ENCODE measurements at regions not wholly inside any gene's neighbourhood (a gene's known extent, or its start where the extent isn't known, plus 50 kb on each side); places are given as distances from the start of the nearest gene placed in this dataset.

DNA sequence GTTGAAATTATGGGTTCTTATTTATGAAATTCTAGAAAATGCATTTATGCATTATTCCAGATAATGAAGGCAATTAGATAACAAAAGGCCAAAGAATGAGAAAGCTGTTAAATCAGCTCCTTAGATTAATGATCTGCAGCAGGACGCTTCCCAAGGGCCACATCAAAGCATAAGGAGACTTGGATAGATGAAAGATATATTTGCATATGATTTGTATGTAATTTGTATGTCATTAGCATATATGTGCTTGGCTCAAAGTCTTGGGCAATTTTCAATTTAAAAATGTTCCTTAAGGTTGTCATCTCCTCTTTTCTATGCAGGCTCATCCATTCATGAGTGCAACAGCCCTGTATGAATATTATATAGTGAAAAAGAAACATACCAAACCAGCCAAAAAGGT lies 126.8 kb upstream of the IRS2 start:
- ATAC-seq (replicated peaks in 1 of 4) (no peak), DNase-seq (no peak)
- ChIA-PET CTCF (no interaction called here), POLR2A (no interaction called here)
- H3K4me1 Mint-ChIP-seq = no peaks in the 10 kb centered on the region
- Histone ChIP-seq H3K27ac (ENCODE audit: low read length) (no peak overlapping the region), H3K4me1 (ENCODE audit: control insufficient read depth in 1 of 2, extremely low read depth in 1 of 2, insufficient read depth in 2 of 2, low read length in 2 of 2) (no peaks in the 10 kb centered on the region), H3K27me3 (replicated peaks in 1 of 2; ENCODE audit: control insufficient read depth in 2 of 2, extremely low read depth in 1 of 2, insufficient read depth in 2 of 2, low read length in 1 of 2) (peaks cover 0 to 4% of the 10 kb centered on the region in 2 experiments), H3K9me3 (no peaks in the 10 kb centered on the region), H3K36me3 (ENCODE audit: control insufficient read depth in 2 of 2, extremely low read depth in 1 of 2, insufficient read depth in 1 of 2, low read length in 1 of 2) (no peaks in the 10 kb centered on the region), H3K4me3 (ENCODE audit: control insufficient read depth in 1 of 2, extremely low read depth in 1 of 2, low read length in 1 of 2) (no peak overlapping the region)
- 44% methylated on average over 1 of the region's 1 CpG for WGBS (ENCODE audit: insufficient coverage)
- peaks cover 0 to 18% of the 10 kb centered on the region in 2 donors for H3K27me3 Mint-ChIP-seq
- no peak overlapping the region for H3K27ac Mint-ChIP-seq
- H3K4me3 Mint-ChIP-seq = no peak overlapping the region
- no peaks in the 10 kb centered on the region for H3K36me3 Mint-ChIP-seq
- peaks cover 0 to under 1% (median under 1%) of the 10 kb centered on the region in 3 donors for H3K9me3 Mint-ChIP-seq

DNA sequence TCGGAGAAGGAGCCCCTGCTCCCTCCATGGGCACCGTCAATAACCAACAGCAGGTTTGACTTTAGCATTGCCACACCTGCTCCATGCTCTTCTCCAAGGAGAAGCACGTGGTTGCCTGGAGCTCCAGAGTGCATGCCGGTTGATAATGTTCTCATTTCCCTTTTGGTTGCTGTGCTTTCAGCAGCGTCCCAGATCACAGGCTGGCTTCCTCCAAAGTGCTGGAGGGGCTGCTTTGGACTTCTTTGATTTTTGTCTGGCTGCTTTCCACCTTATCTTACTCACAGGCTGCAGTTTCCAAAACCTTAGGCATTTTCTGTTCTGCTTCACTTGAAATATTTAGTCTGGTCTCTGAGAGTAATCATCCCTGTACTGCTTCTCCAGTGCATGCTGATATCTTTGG lies 123.8 kb upstream of the IRS2 start:
- no peaks in the 10 kb centered on the region for H3K4me1 Mint-ChIP-seq
- ATAC-seq (replicated peaks in 1 of 4) (no peak), DNase-seq (no peak)
- H3K4me3 Mint-ChIP-seq = no peak overlapping the region
- peaks cover 0 to 22% of the 10 kb centered on the region in 2 donors for H3K27me3 Mint-ChIP-seq
- H3K27me3 ChIP-seq (replicated peaks in 1 of 2; ENCODE audit: control insufficient read depth in 2 of 2, extremely low read depth in 1 of 2, insufficient read depth in 2 of 2, low read length in 1 of 2) = peaks cover 0 to 4% of the 10 kb centered on the region in 2 experiments
- 60% methylated on average over 5 of the region's 5 CpGs for WGBS (ENCODE audit: insufficient coverage)
- ChIA-PET POLR2A (no interaction called here), CTCF (no interaction called here)
- H3K36me3 Mint-ChIP-seq = no peaks in the 10 kb centered on the region
- H3K9me3 ChIP-seq = no peaks in the 10 kb centered on the region
- H3K27ac ChIP-seq (ENCODE audit: low read length) = no peak overlapping the region
- H3K4me1 ChIP-seq (ENCODE audit: control insufficient read depth in 1 of 2, extremely low read depth in 1 of 2, insufficient read depth in 2 of 2, low read length in 2 of 2) = no peaks in the 10 kb centered on the region
- no peaks in the 10 kb centered on the region for H3K36me3 ChIP-seq (ENCODE audit: control insufficient read depth in 2 of 2, extremely low read depth in 1 of 2, insufficient read depth in 1 of 2, low read length in 1 of 2)
- peaks cover 0 to 5% (median 4%) of the 10 kb centered on the region in 3 donors for H3K9me3 Mint-ChIP-seq
- no peak overlapping the region for H3K27ac Mint-ChIP-seq
- H3K4me3 ChIP-seq (ENCODE audit: control insufficient read depth in 1 of 2, extremely low read depth in 1 of 2, low read length in 1 of 2) = no peak overlapping the region

DNA sequence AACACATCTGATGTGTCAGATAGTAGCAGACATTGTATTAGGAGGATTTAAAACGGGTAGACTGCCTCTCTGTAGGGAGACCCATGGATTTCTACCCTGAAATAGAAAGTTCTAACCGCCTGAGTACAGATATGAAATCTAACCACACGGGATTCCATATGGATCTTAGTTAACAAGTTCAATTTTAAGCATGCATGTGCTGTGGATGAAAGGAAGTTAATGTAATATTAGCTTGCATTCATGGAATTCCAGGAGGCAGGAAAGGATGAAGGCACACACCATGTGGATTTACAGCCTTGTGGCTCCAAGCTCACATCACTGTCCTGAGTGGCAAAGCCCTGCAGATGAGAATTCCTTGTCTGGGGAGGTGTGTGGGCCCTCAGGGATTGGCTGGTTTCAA lies 120.6 kb upstream of the IRS2 start:
- ChIA-PET CTCF (no interaction called here), POLR2A (no interaction called here)
- Histone ChIP-seq H3K36me3 (ENCODE audit: control insufficient read depth in 2 of 2, extremely low read depth in 1 of 2, insufficient read depth in 1 of 2, low read length in 1 of 2) (no peaks in the 10 kb centered on the region), H3K4me1 (ENCODE audit: control insufficient read depth in 1 of 2, extremely low read depth in 1 of 2, insufficient read depth in 2 of 2, low read length in 2 of 2) (no peaks in the 10 kb centered on the region), H3K27ac (ENCODE audit: low read length) (no peak overlapping the region), H3K27me3 (replicated peaks in 1 of 2; ENCODE audit: control insufficient read depth in 2 of 2, extremely low read depth in 1 of 2, insufficient read depth in 2 of 2, low read length in 1 of 2) (peaks cover 0 to 4% of the 10 kb centered on the region in 2 experiments), H3K9me3 (no peaks in the 10 kb centered on the region), H3K4me3 (ENCODE audit: control insufficient read depth in 1 of 2, extremely low read depth in 1 of 2, low read length in 1 of 2) (no peak overlapping the region)
- H3K4me3 Mint-ChIP-seq = no peak overlapping the region
- no peaks in the 10 kb centered on the region for H3K4me1 Mint-ChIP-seq
- no peaks in the 10 kb centered on the region for H3K36me3 Mint-ChIP-seq
- DNase-seq = no peak
- H3K27me3 Mint-ChIP-seq = peaks cover 0 to 12% of the 10 kb centered on the region in 2 donors
- no peak overlapping the region for H3K27ac Mint-ChIP-seq
- WGBS (ENCODE audit: insufficient coverage) = 33% methylated on average over 1 of the region's 3 CpGs
- no peak for ATAC-seq (replicated peaks in 1 of 4)
- peaks cover 0 to 7% (median 4%) of the 10 kb centered on the region in 3 donors for H3K9me3 Mint-ChIP-seq

DNA sequence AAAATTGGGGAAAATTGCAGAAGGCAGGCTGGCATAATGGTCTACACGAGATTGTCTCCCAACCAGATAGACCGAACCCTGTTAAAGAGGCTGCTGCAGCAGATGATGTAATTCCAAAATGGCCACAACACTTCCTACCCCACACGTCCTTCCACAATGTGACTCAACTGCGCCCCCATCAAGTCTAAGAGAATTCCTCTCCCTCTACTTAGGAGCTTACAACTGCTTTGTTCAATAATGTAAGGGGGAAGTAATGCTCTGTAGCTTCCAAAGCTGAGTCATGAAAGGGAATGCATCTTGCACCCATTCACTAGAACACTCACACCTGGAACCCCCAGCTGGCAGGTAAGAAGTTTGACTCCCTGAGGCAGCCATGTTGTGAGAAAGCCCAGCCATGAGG lies 117.8 kb upstream of the IRS2 start:
- peaks cover 0 to 7% (median 4%) of the 10 kb centered on the region in 3 donors for H3K9me3 Mint-ChIP-seq
- H3K4me1 Mint-ChIP-seq = no peaks in the 10 kb centered on the region
- no peak for ATAC-seq (replicated peaks in 1 of 4)
- Histone ChIP-seq H3K36me3 (ENCODE audit: control insufficient read depth in 2 of 2, extremely low read depth in 1 of 2, insufficient read depth in 1 of 2, low read length in 1 of 2) (no peaks in the 10 kb centered on the region), H3K4me3 (ENCODE audit: control insufficient read depth in 1 of 2, extremely low read depth in 1 of 2, low read length in 1 of 2) (no peak overlapping the region), H3K9me3 (no peaks in the 10 kb centered on the region), H3K4me1 (ENCODE audit: control insufficient read depth in 1 of 2, extremely low read depth in 1 of 2, insufficient read depth in 2 of 2, low read length in 2 of 2) (no peaks in the 10 kb centered on the region), H3K27ac (ENCODE audit: low read length) (no peak overlapping the region), H3K27me3 (replicated peaks in 1 of 2; ENCODE audit: control insufficient read depth in 2 of 2, extremely low read depth in 1 of 2, insufficient read depth in 2 of 2, low read length in 1 of 2) (no peaks in the 10 kb centered on the region)
- no peaks in the 10 kb centered on the region for H3K36me3 Mint-ChIP-seq
- H3K27me3 Mint-ChIP-seq = peaks cover 3 to 12% of the 10 kb centered on the region in 2 donors
- H3K4me3 Mint-ChIP-seq = no peak overlapping the region
- 100% methylated on average over 2 of the region's 4 CpGs for WGBS (ENCODE audit: insufficient coverage)
- POLR2A ChIA-PET = no interaction called here
- no peak for DNase-seq
- H3K27ac Mint-ChIP-seq = no peak overlapping the region
- CTCF ChIA-PET = no interaction called here

DNA sequence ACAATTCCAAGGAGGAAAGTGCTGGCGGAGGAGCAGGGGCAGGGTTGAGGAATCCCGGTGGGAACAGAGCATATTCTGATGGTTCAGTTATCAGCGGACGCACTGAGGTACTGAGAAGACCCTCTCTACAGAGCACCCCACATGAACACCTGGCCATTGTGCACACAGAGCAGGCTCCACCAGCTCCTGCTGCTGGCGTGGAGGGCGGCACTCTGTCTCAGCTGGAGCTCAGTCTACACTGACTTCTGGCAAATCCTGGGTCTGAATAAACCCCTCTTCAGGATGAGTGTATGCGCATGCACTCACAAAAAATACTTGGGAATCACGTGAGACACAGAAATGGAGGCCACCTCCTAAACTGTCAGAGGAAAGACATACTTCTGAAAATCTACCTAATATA lies 114.4 kb upstream of the IRS2 start:
- H3K27ac ChIP-seq (ENCODE audit: low read length) = no peak overlapping the region
- no peak for DNase-seq
- no peak overlapping the region for H3K4me3 ChIP-seq (ENCODE audit: control insufficient read depth in 1 of 2, extremely low read depth in 1 of 2, low read length in 1 of 2)
- POLR2A ChIA-PET = no interaction called here
- no peaks in the 10 kb centered on the region for H3K4me1 ChIP-seq (ENCODE audit: control insufficient read depth in 1 of 2, extremely low read depth in 1 of 2, insufficient read depth in 2 of 2, low read length in 2 of 2)
- H3K27me3 Mint-ChIP-seq = peaks cover 8 to 13% of the 10 kb centered on the region in 2 donors
- CTCF ChIA-PET = no interaction called here
- H3K36me3 ChIP-seq (ENCODE audit: control insufficient read depth in 2 of 2, extremely low read depth in 1 of 2, insufficient read depth in 1 of 2, low read length in 1 of 2) = no peaks in the 10 kb centered on the region
- no peaks in the 10 kb centered on the region for H3K9me3 ChIP-seq
- ATAC-seq (replicated peaks in 1 of 4) = no peak
- H3K4me3 Mint-ChIP-seq = no peak overlapping the region
- H3K27ac Mint-ChIP-seq = no peak overlapping the region
- peaks cover 0 to 3% (median 0%) of the 10 kb centered on the region in 3 donors for H3K9me3 Mint-ChIP-seq
- H3K36me3 Mint-ChIP-seq = no peaks in the 10 kb centered on the region
- H3K27me3 ChIP-seq (replicated peaks in 1 of 2; ENCODE audit: control insufficient read depth in 2 of 2, extremely low read depth in 1 of 2, insufficient read depth in 2 of 2, low read length in 1 of 2) = no peaks in the 10 kb centered on the region
- 79% methylated on average over 4 of the region's 8 CpGs for WGBS (ENCODE audit: insufficient coverage)
- no peaks in the 10 kb centered on the region for H3K4me1 Mint-ChIP-seq

DNA sequence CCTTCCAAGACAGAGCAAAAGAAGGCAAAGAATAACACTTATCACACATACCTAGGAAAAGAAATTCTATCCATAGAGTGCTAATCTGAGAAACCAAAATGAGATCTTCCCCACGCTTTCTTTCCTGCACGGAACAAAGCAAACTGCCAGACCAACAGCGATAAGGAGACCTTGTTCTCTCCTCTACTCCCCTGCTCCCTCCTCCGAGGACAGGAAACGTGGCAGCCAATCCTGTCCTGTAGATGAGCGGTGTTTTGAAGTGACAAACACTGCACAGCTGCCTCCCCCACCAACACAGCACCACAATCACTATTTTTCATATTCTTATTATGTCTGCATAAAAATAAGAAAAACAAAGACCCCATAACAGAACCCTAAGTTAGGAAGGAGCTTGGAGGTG lies 113.9 kb upstream of the IRS2 start:
- H3K4me1 ChIP-seq (ENCODE audit: control insufficient read depth in 1 of 2, extremely low read depth in 1 of 2, insufficient read depth in 2 of 2, low read length in 2 of 2) = no peaks in the 10 kb centered on the region
- ATAC-seq (replicated peaks in 1 of 4) (no peak), DNase-seq (no peak)
- no peak overlapping the region for H3K27ac ChIP-seq (ENCODE audit: low read length)
- no peak overlapping the region for H3K4me3 ChIP-seq (ENCODE audit: control insufficient read depth in 1 of 2, extremely low read depth in 1 of 2, low read length in 1 of 2)
- peaks cover 0 to 3% (median 0%) of the 10 kb centered on the region in 3 donors for H3K9me3 Mint-ChIP-seq
- no peak overlapping the region for H3K4me3 Mint-ChIP-seq
- H3K27me3 Mint-ChIP-seq = peaks cover 8 to 13% of the 10 kb centered on the region in 2 donors
- no peaks in the 10 kb centered on the region for H3K27me3 ChIP-seq (replicated peaks in 1 of 2; ENCODE audit: control insufficient read depth in 2 of 2, extremely low read depth in 1 of 2, insufficient read depth in 2 of 2, low read length in 1 of 2)
- H3K36me3 Mint-ChIP-seq = no peaks in the 10 kb centered on the region
- no peaks in the 10 kb centered on the region for H3K36me3 ChIP-seq (ENCODE audit: control insufficient read depth in 2 of 2, extremely low read depth in 1 of 2, insufficient read depth in 1 of 2, low read length in 1 of 2)
- H3K4me1 Mint-ChIP-seq = no peaks in the 10 kb centered on the region
- no peak overlapping the region for H3K27ac Mint-ChIP-seq
- H3K9me3 ChIP-seq = no peaks in the 10 kb centered on the region
- ChIA-PET POLR2A (no interaction called here), CTCF (no interaction called here)
- WGBS (ENCODE audit: insufficient coverage) = 20% methylated on average over 1 of the region's 6 CpGs

DNA sequence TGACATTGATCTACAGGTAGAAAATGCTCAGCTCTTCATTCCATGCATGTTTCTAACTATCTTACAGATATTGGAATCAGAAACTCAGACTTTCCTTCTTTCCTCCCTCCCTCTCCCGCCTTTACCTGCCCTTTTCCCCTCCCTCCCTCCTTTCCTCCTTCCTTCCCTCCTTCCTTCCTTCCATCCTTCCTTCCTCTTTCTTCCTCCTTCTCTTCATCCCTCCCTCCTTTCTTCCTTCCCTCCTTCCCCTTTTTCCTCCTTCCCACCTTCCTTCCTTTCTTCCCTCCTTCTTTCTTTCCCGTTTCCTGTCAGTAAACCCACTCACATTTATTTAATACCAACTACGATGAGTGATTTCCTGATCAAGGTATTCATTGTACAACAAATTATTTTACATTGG lies 113.4 kb upstream of the IRS2 start:
- H3K36me3 ChIP-seq (ENCODE audit: control insufficient read depth in 2 of 2, extremely low read depth in 1 of 2, insufficient read depth in 1 of 2, low read length in 1 of 2) = no peaks in the 10 kb centered on the region
- H3K4me3 ChIP-seq (ENCODE audit: control insufficient read depth in 1 of 2, extremely low read depth in 1 of 2, low read length in 1 of 2) = no peak overlapping the region
- 92% methylated on average over 2 of the region's 3 CpGs for WGBS (ENCODE audit: insufficient coverage)
- ATAC-seq (replicated peaks in 1 of 4) (no peak), DNase-seq (no peak)
- no peaks in the 10 kb centered on the region for H3K9me3 ChIP-seq
- H3K4me1 Mint-ChIP-seq = no peaks in the 10 kb centered on the region
- CTCF ChIA-PET = no interaction called here
- POLR2A ChIA-PET = no interaction called here
- no peak overlapping the region for H3K4me3 Mint-ChIP-seq
- no peaks in the 10 kb centered on the region for H3K27me3 ChIP-seq (replicated peaks in 1 of 2; ENCODE audit: control insufficient read depth in 2 of 2, extremely low read depth in 1 of 2, insufficient read depth in 2 of 2, low read length in 1 of 2)
- H3K27me3 Mint-ChIP-seq = peaks cover 8 to 13% of the 10 kb centered on the region in 2 donors
- no peaks in the 10 kb centered on the region for H3K4me1 ChIP-seq (ENCODE audit: control insufficient read depth in 1 of 2, extremely low read depth in 1 of 2, insufficient read depth in 2 of 2, low read length in 2 of 2)
- H3K27ac ChIP-seq (ENCODE audit: low read length) = no peak overlapping the region
- no peaks in the 10 kb centered on the region for H3K36me3 Mint-ChIP-seq
- no peaks in the 10 kb centered on the region for H3K9me3 Mint-ChIP-seq
- H3K27ac Mint-ChIP-seq = no peak overlapping the region

All from T-cell (primary cell).